ENCODE measurements at regions not wholly inside any gene's neighbourhood (a gene's known extent, or its start where the extent isn't known, plus 50 kb on each side); places are given as distances from the start of the nearest gene placed in this dataset.
"Not testable (repeated sequence)": the region's sequence is repeated elsewhere in the genome, so short reads cannot be mapped to it uniquely, and the experiment has no call there.

DNA sequence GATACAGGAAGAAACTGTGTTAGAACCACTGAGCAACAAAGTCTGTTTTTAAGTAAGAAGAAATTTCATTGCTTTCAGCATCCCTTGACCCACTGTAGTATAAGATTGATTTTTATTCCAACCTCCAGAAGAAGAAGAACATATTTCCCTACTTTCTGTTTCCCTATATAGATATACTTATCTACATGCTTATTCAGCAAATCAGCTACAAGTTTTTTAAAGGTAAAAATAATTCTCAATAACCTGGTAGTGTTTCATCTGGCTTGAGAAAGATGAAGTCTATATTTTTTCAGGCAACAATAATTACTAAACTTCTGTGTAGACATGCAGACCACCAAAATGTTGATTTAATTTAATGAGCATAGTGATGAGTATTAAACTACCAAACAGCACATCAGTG is 201.0 kb downstream of the OSTF1 start:
- no peak for DNase-seq

DNA sequence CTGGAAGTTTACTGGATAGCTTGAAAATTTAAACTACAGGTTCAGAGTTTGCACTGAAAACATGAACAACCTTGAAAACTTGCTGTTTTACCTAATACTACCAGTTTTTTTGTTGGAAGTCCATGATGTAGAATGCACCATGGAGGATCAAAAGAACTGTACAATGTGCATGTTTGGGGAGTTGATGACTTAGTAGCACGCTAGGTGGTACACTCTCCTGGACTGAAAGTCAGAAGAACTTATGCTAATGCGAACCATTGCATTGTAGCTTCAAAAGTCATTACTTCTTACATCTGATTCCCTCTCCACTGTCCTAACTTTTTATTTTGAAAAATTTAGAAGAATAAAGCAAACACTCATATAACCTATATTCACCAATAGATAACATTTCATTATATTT is 211.0 kb downstream of the OSTF1 start:
- DNase-seq = no peak

DNA sequence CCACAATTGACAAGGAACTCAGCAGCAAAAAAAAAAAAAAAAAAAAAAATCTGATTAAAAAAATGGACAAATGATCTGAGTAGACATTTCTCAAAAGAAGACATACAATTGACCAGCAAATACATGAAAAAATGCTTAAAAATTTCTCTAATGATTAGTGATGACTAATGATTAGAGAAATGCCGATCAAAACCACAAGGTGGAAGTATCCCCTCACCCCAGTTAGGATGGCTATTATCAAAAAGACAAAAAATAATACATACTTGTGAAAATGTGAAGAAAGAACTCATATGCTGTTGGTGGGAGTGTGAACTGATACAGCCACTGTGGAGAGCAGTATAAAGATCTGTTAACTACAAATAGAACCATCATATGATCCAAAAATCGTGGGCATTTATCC is 245.3 kb downstream of the OSTF1 start:
- DNase-seq = no peak

DNA sequence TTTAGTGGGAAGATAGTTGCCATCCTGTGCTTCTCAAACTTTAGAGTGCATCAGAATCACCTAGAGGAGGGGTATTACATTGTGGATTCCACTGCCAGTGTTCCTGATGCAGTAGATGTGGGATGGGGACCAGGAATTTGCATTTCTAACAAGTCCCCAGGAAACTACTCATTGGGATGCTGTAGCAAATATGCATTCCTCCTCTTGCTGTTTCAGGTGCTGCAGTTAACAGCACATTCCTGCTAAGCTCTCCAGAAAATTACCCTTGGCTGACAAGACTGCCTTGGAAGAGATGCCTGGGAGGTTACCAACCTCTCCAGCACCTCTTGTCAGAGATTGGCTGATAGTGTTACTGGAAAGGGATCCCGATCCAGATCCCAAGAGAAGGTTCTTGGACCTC is 270.5 kb downstream of the OSTF1 start:
- DNase-seq = no peak

DNA sequence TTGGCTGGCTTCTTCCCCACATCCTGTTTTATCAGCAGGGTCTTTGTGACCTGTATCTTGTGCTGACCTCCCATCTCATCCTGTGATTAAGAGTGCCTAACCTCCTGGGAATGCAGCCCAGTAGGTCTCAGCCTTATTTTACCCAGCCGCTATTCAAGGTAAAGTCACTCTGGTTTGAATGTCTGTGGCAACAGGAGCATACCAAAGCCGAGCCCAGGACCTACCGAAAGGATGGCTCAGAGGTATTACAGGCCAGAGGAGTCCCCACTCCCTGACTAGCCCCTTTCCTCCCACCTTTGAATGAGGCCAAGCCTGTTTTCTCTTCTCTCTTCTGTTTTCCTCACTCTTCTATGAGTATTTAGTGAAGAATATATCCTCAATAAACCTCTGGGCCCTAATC is 271.3 kb downstream of the OSTF1 start:
- no peak for DNase-seq

DNA sequence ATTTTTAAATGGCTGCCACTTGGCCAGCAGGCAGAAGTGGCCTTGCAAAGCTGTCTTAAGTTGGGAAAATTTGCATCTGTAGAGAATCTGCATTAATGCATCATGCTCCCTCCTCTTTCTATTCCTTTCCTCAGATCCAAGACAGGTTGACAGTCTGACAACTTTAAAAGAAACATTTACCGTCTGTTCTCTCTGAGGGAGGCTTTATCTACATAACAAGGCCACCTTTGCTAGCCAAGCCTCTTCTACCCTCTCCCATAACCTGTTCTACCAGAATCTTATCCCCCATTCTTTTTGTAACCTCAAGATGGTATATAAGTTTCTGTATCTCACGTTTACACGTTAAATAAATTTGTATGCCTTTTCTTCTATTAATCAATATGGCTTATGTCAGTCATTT is 271.9 kb downstream of the OSTF1 start:
- no peak for DNase-seq

DNA sequence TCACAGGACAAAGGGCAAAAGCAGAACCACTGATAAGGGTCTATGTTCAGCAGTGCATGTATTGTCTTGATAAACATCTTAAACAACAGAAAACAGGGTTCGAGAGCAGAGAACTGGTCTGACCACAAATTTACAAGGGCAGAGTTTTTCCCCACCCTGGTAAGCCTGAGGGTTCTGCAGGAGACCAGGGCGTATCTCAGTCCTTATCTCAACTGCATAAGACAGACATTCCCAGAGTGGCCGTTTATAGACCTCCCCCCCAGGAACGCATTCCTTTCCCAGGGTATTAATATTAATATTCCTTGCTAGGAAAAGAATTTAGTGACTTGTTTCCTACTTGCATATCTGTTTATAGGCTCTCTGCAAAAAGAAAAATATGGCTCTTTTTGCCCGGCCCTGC is 274.1 kb downstream of the OSTF1 start:
- DNase-seq = not testable (repeated sequence)

DNA sequence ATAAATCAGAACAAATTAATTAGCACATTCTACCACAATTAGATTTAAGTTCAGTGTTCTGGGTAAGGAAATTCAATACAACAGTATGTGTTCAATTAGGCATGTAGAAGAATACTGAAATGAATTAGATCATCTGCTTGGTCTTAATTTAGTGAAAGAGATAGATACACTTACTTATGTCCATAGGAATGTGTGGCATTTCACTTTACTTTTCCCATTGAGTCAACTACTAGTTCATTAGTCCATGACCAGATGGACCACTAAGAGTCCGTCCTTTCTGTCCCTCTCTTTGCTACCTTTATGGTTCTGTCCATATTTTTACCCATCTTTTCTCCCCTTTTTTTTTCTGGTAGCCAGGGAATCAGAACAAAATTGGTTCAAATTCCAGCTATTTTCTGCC is 276.9 kb downstream of the OSTF1 start:
- no peak for DNase-seq

DNA sequence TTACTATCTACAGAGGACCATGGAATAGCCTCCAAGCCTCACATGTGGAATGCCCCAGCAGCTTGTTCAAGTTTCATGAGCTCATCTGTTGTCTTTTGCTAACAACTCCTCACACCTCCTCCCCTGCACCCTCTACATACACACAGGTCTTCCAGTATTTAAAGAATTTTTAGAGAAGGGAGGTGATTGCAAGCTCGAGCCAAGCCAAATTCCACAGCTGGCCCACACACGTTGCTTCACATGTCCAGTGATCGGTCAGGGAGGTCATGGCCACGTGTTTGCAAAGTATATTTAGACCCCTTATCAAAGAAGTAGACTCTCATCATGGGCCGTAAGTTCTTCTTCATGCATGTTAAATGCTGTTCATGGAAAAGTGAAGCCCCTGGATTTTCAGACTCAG is 281.7 kb downstream of the OSTF1 start:
- no peak for DNase-seq

DNA sequence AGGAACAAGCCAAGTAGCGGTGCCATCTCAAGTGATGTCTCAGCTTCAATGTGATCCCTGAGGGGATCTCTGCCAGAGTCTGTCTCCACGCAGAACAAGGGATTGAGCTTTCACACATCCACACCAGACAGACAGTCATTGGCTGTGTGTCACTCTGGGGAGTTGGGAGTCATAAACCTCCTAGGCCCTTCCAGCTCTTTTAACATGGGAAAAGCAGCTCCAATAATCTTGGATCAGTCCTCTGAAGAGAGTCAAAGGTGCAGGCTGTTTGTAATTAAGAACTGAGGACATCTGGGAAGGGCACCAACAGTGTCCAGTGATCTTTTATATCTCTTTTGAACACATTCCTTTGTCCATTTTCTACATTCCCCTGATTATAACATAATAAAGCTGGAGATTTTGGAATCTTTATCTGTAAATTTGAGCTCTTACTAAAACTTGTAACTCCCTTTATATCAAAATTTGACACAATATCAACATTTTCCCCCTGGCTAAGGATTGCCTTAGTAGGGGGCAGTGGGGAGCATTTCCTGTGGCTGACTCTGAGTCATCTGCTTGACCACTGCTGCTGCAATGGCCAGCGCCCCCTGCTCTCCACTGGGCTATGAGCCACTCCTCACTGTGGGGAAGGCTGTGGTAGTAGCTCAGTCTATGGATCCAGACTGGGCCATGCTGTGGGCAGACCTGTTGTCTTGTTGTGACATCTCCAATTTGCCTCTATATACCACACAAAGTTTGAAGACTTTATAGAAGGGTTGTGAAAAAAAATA is 284.4 kb downstream of the OSTF1 start:
- no peak for DNase-seq

DNA sequence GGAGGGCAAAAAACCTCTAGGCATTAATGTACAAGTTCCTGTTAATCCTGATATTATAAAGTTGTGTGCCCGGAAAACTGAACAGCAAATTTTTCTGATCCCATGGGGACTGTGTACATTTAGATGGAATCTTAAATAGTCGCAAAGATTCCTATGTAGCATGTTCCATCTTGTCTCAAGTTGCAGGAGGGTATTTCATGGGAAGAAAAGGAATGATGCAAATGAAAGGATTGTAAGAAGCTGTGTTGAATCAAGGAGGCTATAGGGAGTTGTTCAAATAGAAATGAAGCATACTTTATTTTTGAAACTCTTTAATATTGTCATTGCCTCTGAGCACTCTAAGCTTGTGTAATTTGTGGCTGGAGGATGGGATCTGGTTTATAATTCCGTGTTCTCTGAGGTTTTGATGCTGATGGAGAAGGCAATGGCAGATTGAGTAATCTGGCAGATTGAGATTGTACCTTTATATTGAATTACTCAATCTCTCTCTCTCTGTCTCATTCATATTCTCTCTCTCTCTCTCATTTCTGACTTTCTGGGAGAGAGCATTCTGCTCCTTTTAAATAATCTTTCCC is 288.5 kb downstream of the OSTF1 start:
- no peak for DNase-seq

DNA sequence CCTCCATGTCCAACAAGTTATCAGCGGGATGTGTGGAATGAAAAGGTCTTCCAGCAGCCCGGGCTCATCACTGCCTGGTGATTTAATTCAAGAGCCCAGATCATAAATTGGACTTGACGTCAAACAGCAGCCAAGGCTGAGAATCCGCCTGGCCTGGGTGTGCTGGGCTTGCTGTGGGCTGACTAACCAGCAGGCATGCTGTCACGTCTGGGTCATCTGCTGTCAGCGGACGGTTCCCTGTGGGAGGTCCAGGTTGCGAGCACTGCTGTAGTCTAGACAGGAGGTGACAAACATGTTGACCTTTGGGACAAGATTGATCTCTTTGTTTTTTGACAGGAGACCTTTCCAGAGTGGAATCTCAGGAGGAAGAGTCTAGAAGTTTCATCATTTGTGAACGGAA is 289.7 kb downstream of the OSTF1 start:
- no peak for DNase-seq

DNA sequence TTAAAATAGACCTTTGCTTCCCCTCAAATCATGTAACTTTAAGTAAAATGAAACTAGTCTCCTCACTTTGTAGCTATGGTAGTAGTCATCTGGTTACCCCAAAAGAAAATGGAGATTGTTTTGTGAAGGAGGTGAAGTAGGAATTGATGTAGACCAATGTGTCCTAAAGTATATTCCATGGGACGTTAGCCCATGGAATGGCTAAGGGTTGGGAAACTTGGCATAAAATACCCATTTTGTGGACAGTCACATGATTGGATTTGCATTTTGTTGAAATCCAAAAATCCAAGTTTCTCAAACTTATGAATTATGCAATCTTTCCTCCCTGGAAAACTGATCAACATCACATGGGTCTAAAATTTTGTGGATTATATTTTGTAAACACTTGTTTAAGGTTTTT is 290.6 kb downstream of the OSTF1 start:
- DNase-seq = no peak

DNA sequence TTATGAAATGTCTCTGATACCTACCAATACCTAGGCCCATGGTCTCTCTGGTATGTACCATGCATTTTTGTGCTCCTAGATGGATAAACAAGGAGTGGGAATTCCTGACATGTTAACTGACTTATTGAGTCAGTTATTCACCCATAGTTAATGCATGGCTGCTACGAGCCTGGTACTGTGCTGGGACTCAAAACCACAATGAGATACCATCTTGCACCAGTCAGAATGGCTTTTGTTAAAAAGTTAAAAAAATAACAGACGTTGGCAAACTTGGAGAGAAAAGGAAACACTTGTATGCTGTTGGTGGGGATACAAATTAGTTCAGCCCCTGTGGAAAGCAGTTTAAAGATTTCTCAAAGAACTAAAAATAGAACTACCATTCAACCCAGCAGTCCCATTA is 293.8 kb downstream of the OSTF1 start:
- DNase-seq = no peak

DNA sequence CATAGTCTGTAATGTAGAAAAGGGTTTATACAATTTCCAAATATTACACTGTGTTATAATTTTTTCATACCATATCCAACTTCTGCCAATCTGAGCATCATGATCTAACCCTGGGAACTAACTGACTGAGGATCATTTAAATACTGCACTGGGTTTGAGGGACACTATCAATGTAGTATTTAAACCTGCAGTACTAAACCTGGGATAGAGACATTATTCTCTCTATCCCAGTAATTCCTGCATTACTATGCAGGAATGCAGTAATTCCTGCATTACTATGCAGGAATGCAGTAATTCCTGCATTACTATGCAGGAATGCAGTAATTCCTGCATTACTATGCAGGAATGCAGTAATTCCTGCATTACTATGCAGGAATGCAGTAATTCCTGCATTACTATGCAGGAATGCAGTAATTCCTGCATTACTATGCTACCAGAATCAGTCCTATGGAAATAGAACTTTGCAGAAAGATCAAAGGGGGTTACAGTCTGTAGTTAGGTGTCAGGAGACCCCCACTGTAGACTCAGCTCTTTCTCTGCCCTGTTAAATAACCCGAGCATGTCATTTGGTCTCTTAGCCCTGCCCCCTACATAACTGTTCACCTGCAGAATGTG is 295.2 kb downstream of the OSTF1 start:
- not testable (repeated sequence) for DNase-seq

DNA sequence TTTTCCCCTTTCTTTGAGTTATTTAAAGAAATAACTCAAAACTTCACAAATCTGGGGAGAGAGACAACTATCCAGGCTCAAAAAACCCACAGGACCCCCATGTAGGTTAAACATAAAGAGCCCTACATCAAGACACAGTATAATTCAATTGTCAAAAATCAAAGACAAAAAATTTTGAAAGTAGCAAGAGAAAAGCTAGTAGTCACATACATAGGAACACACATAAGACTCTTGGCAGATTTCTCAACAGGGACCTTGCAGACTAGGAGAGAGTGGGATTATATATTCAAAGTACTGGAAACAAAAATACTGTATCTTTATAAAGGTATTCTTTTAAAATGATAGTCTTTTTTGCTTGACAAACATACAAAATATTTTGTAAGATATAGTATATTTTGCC is 296.9 kb downstream of the OSTF1 start:
- DNase-seq = no peak

DNA sequence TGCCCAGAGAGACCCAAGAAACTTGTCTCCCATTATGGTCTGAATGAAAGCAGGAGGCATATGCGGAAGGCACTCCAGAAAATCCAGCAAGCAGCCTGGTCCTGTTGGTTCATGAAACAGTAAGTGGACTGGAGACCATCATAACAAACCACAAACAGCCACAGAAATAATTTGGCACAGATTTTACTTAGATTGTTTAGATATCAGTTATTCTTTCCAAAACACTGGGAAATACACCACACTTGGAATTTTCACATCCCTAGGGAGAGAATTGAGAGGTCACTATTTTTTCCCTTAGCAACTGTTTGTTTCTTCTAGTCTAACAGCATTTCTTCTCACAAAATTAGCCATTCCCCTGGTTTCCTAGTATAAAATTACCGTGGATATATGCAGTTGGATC is 300.8 kb downstream of the OSTF1 start:
- DNase-seq = no peak

DNA sequence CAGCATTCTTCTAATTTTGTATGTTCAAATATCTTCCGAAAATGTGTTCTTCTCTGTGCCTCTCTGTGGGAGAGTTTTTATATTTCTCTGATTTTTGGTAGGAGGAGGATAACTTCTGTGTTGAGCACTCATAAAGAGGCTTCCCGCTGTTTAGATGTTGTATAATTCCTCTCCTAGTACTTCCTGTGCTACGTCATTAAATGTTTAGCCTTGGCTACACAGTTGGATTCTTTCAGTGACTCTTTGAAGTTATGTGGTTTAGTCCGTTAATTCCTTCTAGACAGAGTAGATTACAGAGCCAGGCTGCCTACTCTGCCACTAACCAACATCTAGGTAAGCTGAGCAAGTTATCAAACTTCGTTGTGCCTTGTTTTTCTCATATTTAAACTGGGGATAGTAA is 302.6 kb downstream of the OSTF1 start:
- no peak for DNase-seq

DNA sequence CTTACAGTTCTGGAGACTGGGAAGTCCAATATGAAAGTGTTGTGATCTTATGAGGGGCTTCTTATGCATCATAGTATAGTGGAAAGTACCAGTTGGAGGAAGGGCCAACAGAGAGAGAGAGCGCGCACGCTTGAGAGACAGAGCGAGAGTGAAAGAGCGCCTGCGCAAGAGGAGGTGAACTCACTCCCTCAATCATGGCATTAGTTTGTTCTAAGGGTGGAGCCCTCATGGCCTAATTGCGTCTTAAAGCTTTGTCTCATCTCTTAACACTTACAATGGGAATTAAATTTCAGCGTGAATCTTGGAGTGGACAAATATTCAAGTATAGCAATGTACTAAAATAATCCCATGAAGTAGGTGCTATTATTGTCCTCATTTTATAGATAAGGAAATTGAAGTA is 303.2 kb downstream of the OSTF1 start:
- no peak for DNase-seq

DNA sequence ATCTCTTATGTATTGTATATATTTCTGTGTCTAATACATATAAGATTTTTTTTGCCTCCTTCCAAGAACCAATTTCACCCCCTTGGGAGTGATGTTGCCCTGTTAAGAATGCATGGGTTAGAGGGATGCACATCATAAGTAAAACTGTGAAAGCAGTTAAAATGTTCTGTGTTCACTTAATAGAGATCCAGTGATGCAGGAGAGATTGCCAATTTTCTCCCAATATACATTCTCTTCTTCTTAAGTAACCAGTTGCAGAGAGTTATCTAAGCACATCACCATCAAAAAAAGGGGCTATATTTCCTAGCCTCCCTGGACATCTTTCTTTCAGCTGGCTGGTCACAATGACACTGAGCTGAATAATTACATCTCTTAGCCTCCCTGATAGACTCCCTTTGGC is 307.0 kb downstream of the OSTF1 start:
- DNase-seq = no peak

DNA sequence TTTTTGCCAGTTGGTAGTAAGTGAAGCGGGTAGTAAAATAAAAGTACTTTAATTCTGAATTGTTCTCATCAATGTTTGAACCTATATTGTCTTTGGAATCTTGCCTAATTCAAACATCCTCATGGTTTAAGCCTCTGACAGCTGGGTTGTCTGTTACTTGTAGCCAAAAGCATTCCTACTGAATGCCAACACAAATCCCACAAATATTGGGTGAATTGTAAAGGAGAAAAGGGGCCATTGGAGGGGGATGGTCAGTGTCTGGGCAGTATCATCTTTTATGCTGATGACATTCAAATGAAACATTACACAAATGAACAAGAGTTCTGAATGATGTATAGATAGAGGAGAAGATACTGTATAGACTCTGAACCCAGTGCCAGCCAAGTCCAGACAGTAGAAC is 309.5 kb downstream of the OSTF1 start:
- DNase-seq = no peak

DNA sequence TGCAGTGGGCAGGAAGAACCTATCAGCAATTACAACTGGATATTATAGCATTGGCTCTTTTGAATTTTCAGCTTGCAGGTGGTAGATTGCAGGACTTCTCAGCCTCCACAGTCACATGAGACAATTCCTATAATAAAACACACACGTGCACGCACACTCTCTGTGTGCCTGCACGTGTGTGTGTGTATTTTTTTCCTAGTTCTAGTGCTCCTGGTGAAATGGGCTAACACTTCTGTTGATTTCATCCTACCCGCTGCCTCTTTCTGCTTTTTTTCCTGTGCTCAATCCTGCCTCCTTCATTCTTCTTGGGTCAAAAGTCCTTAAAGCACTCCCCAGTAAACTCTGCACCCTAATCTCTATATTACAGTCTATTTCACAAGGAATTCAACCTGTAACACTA is 320.1 kb downstream of the OSTF1 start:
- DNase-seq = no peak

DNA sequence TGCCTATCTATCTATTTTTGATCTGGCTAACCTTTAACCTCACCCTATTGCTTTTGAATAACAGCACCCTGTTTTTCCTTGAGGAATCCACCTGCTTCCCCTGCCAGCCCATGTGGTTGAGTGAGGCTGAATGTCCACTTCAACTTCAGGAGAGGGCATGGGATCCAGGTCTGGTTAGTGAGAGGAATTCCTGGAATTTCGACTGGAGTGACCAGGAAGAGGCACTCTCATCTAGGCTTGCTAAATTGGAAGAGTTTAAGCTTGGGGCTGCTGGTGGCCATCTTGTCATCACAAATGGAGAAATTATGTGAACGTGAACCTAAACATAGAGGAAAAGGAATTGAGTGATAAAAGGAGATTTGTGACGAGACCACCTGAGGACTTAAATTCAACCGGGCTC is 322.1 kb downstream of the OSTF1 start:
- no peak for DNase-seq

DNA sequence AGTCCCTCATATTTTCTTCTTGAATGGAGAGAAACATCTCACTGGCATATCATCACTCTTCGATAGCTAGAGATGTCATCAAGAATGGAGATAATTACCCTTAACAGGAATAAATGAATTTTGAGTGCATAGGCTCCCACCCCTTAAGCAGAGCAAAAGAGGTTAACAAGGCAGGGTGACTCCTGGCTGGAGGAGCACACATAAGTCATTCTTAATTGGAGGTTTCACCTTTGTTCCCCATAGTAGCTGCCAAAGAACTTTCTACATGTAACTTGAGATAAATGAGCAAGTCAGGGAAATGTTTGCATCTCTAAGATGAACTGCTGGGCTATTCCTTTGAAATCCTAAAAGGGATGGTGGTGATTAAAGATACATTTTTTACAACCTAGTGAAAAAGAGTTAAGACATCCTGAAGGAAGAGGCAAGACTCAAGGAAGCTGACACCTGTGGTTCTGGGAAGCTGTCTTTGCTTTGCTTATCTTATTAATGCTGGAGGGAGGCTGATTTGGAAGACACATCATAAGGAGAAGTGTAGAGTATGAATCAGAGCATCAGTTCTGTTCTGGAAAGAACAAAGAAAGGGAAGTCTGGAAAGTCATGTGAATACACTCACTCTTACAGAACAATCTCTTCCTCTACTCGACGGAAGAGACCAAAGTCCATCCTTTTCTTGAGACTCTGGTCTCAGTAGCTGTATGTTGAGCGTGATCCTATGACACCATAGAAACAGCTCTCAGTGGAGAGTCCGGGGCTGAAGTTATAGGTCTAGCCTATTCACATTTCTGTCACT is 326.3 kb downstream of the OSTF1 start:
- DNase-seq = no peak

Measured in effector CD4-positive, alpha-beta T cell (primary cell).